Caco-2 (cell line): ENCODE measurements at regions not wholly inside any gene's neighbourhood (a gene's known extent, or its start where the extent isn't known, plus 50 kb on each side); places are given as distances from the start of the nearest gene placed in this dataset.

Experiments used
- BruUV-seq: library from RNA; stranded (reverse); fragments of 400-500 nt; replicated peaks from 2 replicates; lab custom pipeline; 2021; lab: Mats Ljungman, UMichigan
- CTCF ChIA-PET: fragments of 300-600 bp; sonication (Branson Sonifier 250); formaldehyde crosslinking; loops from one replicate; lab custom pipeline; 2022; ENCODE audit warnings: antibody characterized with exemption; lab: Charles Lee
- POLR2A ChIA-PET: fragments of 300-600 bp; sonication (Branson Sonifier 250); formaldehyde crosslinking; loops from one replicate; lab custom pipeline; 2022; ENCODE audit warnings: antibody characterized with exemption; lab: Charles Lee
- DNase-seq, 2 experiments: peaks; one replicate each; pipeline versions ENCODE4 v3.0.0 to v3.0.0-alpha.2; 2020 to 2022
- H3K27me3 ChIP-seq: replicated peaks from 2 replicates; pipeline ENCODE4 v1.6.0; 2011; ENCODE audit warnings: low read length; ENCODE audit not compliant: control insufficient read depth, insufficient read depth
- H3K36me3 ChIP-seq: 2 replicates; pipeline ENCODE4 v1.5.1; 2011; ENCODE audit warnings: low read length; ENCODE audit not compliant: control insufficient read depth, insufficient read depth
- H3K4me1 ChIP-seq: fragments of 250-450 bp; sonication (Bioruptor Pico); 2 replicates; pipeline ENCODE4 v1.5.1; 2020; ENCODE audit warnings: mild to moderate bottlenecking
- H3K4me3 ChIP-seq: 2 replicates; pipeline ENCODE4 v1.5.1; 2011; ENCODE audit warnings: low read depth, mild to moderate bottlenecking, control low read depth, low read length
- H3K9me3 ChIP-seq: fragments of 250-450 bp; sonication (Bioruptor Pico); 2 replicates; pipeline ENCODE4 v1.5.1; 2020; ENCODE audit warnings: mild to moderate bottlenecking, moderate library complexity
- H3K27ac Mint-ChIP-seq: one replicate; pipeline ENCODE4 v1.8.0; 2022; ENCODE audit warnings: mixed read lengths; ENCODE audit not compliant: unreplicated experiment
- H3K27me3 Mint-ChIP-seq: one replicate; pipeline ENCODE4 v1.8.0; 2022; ENCODE audit warnings: mixed read lengths; ENCODE audit not compliant: insufficient read depth, unreplicated experiment
- H3K36me3 Mint-ChIP-seq: one replicate; pipeline ENCODE4 v1.8.0; 2022; ENCODE audit warnings: mild to moderate bottlenecking, mixed read lengths; ENCODE audit not compliant: insufficient read depth, unreplicated experiment
- H3K4me1 Mint-ChIP-seq: one replicate; pipeline ENCODE4 v1.8.0; 2022; ENCODE audit warnings: low read depth, mixed read lengths; ENCODE audit not compliant: unreplicated experiment
- H3K4me3 Mint-ChIP-seq: one replicate; pipeline ENCODE4 v1.8.0; 2022; ENCODE audit warnings: mild to moderate bottlenecking, moderate library complexity, mixed read lengths; ENCODE audit not compliant: unreplicated experiment
- H3K9me3 Mint-ChIP-seq: one replicate; pipeline ENCODE4 v1.8.0; 2022; ENCODE audit warnings: mixed read lengths; ENCODE audit not compliant: unreplicated experiment
- CTCF ChIP-seq, 2 experiments: fragments of 200-600 bp in 1 of 2; IDR thresholded peaks; 1 replicate in 1 of 2; 2 replicates in 1 of 2; pipeline versions ENCODE4 v1.5.1 to v1.8.0; 2011 to 2022; ENCODE audit warnings: antibody characterized with exemption in 1 of 2, control low read depth in 1 of 2, inconsistent platforms in 1 of 2, low read depth in 1 of 2, low read length in 1 of 2, mild to moderate bottlenecking in 1 of 2, moderate library complexity in 1 of 2; ENCODE audit not compliant: insufficient read depth in 1 of 2, severe bottlenecking in 1 of 2, unreplicated experiment in 1 of 2
- intact Hi-C: fragments of 100-400 bp; cut with micrococcal nuclease; formaldehyde crosslinking; loops from one replicate; pipeline ENCODE4 v1.10.0; 2022; ENCODE audit not compliant: unreplicated experiment

GRCh38 chr10:123527151-123527550 is 139.0 kb upstream of the GPR26 start:
- no peaks in the 10 kb centered on the region for H3K9me3 ChIP-seq
- DNase-seq: no peak
- no peak for TF ChIP-seq CTCF (IDR thresholded peaks at IDR 0.05; ENCODE audit: insufficient read depth in 1 of 2, low read depth in 1 of 2, low read length in 1 of 2, severe bottlenecking in 1 of 2, unreplicated experiment in 1 of 2)
- no peak overlapping the region for H3K4me3 Mint-ChIP-seq
- no peaks in the 10 kb centered on the region for H3K36me3 Mint-ChIP-seq
- H3K27ac Mint-ChIP-seq: no peak overlapping the region
- ChIA-PET CTCF (no interaction called here), POLR2A (no interaction called here)
- H3K4me3 ChIP-seq: no peak overlapping the region
- H3K4me1 ChIP-seq: no peaks in the 10 kb centered on the region
- H3K4me1 Mint-ChIP-seq: no peaks in the 10 kb centered on the region
- BruUV-seq: no TSS peak
- intact Hi-C loops: no loop called here
- no peaks in the 10 kb centered on the region for H3K9me3 Mint-ChIP-seq
- no peaks in the 10 kb centered on the region; the same call in none of the 2 replicates for H3K27me3 ChIP-seq
- no peaks in the 10 kb centered on the region for H3K36me3 ChIP-seq
- no peaks in the 10 kb centered on the region for H3K27me3 Mint-ChIP-seq

GRCh38 chr10:123529146-123529760 is 136.9 kb upstream of the GPR26 start:
- peaks cover 5% of the 10 kb centered on the region for H3K27me3 Mint-ChIP-seq
- POLR2A ChIA-PET: no interaction called here
- TF ChIP-seq CTCF (IDR thresholded peaks at IDR 0.05; ENCODE audit: insufficient read depth in 1 of 2, low read depth in 1 of 2, low read length in 1 of 2, severe bottlenecking in 1 of 2, unreplicated experiment in 1 of 2): no peak
- intact Hi-C loops: no loop called here
- H3K36me3 Mint-ChIP-seq: no peaks in the 10 kb centered on the region
- DNase-seq: no peak
- CTCF ChIA-PET: interaction anchor here (0.6 kb wide), 1 partner anchor 20 kb away, joined by 3 read pairs; no protein-coding TSS in a partner anchor
- no peaks in the 10 kb centered on the region for H3K36me3 ChIP-seq
- no peaks in the 10 kb centered on the region for H3K4me1 ChIP-seq
- no peak overlapping the region for H3K4me3 ChIP-seq
- H3K9me3 ChIP-seq: no peaks in the 10 kb centered on the region
- no peaks in the 10 kb centered on the region for H3K4me1 Mint-ChIP-seq
- no peak overlapping the region for H3K27ac Mint-ChIP-seq
- no peaks in the 10 kb centered on the region for H3K9me3 Mint-ChIP-seq
- H3K27me3 ChIP-seq: no peaks in the 10 kb centered on the region; the same call in none of the 2 replicates
- H3K4me3 Mint-ChIP-seq: no peak overlapping the region
- no TSS peak for BruUV-seq

- no peaks in the 10 kb centered on the region for H3K9me3 Mint-ChIP-seq
- CTCF ChIA-PET: interaction anchor here (0.6 kb wide), 1 partner anchor 21 kb away, joined by 3 read pairs; no protein-coding TSS in a partner anchor
- no peaks in the 10 kb centered on the region for H3K4me1 ChIP-seq
- H3K36me3 Mint-ChIP-seq: no peaks in the 10 kb centered on the region
- intact Hi-C loops: no loop called here
- H3K4me3 Mint-ChIP-seq: no peak overlapping the region
- H3K4me3 ChIP-seq: no peak overlapping the region
- no peak for TF ChIP-seq CTCF (IDR thresholded peaks at IDR 0.05; ENCODE audit: insufficient read depth in 1 of 2, low read depth in 1 of 2, low read length in 1 of 2, severe bottlenecking in 1 of 2, unreplicated experiment in 1 of 2)
- H3K27me3 ChIP-seq: no peaks in the 10 kb centered on the region; the same call in none of the 2 replicates
- H3K4me1 Mint-ChIP-seq: no peaks in the 10 kb centered on the region
- no TSS peak for BruUV-seq
- peaks cover 8% of the 10 kb centered on the region for H3K27me3 Mint-ChIP-seq
- peak in 1 of 2 experiments; percentile 14 for DNase-seq
- H3K36me3 ChIP-seq: no peaks in the 10 kb centered on the region
- no peak overlapping the region for H3K27ac Mint-ChIP-seq
- POLR2A ChIA-PET: no interaction called here
- H3K9me3 ChIP-seq: no peaks in the 10 kb centered on the region
Measured at GRCh38 chr10:123530166-123530870, 135.8 kb upstream of the GPR26 start.
